Caco-2 (cell line): ENCODE measurements at regions not wholly inside any gene's neighbourhood (a gene's known extent, or its start where the extent isn't known, plus 50 kb on each side); places are given as distances from the start of the nearest gene placed in this dataset.
"Not testable (repeated sequence)": the region's sequence is repeated elsewhere in the genome, so short reads cannot be mapped to it uniquely, and the experiment has no call there.

Source experiments
- BruUV-seq: library from RNA; stranded (reverse); fragments of 400-500 nt; replicated peaks from 2 replicates; lab custom pipeline; 2021; lab: Mats Ljungman, UMichigan
- CTCF ChIA-PET: fragments of 300-600 bp; sonication (Branson Sonifier 250); formaldehyde crosslinking; loops from one replicate; lab custom pipeline; 2022; ENCODE audit warnings: antibody characterized with exemption; lab: Charles Lee
- POLR2A ChIA-PET: fragments of 300-600 bp; sonication (Branson Sonifier 250); formaldehyde crosslinking; loops from one replicate; lab custom pipeline; 2022; ENCODE audit warnings: antibody characterized with exemption; lab: Charles Lee
- DNase-seq, 2 experiments: peaks; one replicate each; pipeline versions ENCODE4 v3.0.0 to v3.0.0-alpha.2; 2020 to 2022
- H3K27me3 ChIP-seq: replicated peaks from 2 replicates; pipeline ENCODE4 v1.6.0; 2011; ENCODE audit warnings: low read length; ENCODE audit not compliant: control insufficient read depth, insufficient read depth
- H3K36me3 ChIP-seq: 2 replicates; pipeline ENCODE4 v1.5.1; 2011; ENCODE audit warnings: low read length; ENCODE audit not compliant: control insufficient read depth, insufficient read depth
- H3K4me1 ChIP-seq: fragments of 250-450 bp; sonication (Bioruptor Pico); 2 replicates; pipeline ENCODE4 v1.5.1; 2020; ENCODE audit warnings: mild to moderate bottlenecking
- H3K4me3 ChIP-seq: 2 replicates; pipeline ENCODE4 v1.5.1; 2011; ENCODE audit warnings: low read depth, mild to moderate bottlenecking, control low read depth, low read length
- H3K9me3 ChIP-seq: fragments of 250-450 bp; sonication (Bioruptor Pico); 2 replicates; pipeline ENCODE4 v1.5.1; 2020; ENCODE audit warnings: mild to moderate bottlenecking, moderate library complexity
- H3K27ac Mint-ChIP-seq: one replicate; pipeline ENCODE4 v1.8.0; 2022; ENCODE audit warnings: mixed read lengths; ENCODE audit not compliant: unreplicated experiment
- H3K27me3 Mint-ChIP-seq: one replicate; pipeline ENCODE4 v1.8.0; 2022; ENCODE audit warnings: mixed read lengths; ENCODE audit not compliant: insufficient read depth, unreplicated experiment
- H3K36me3 Mint-ChIP-seq: one replicate; pipeline ENCODE4 v1.8.0; 2022; ENCODE audit warnings: mild to moderate bottlenecking, mixed read lengths; ENCODE audit not compliant: insufficient read depth, unreplicated experiment
- H3K4me1 Mint-ChIP-seq: one replicate; pipeline ENCODE4 v1.8.0; 2022; ENCODE audit warnings: low read depth, mixed read lengths; ENCODE audit not compliant: unreplicated experiment
- H3K4me3 Mint-ChIP-seq: one replicate; pipeline ENCODE4 v1.8.0; 2022; ENCODE audit warnings: mild to moderate bottlenecking, moderate library complexity, mixed read lengths; ENCODE audit not compliant: unreplicated experiment
- H3K9me3 Mint-ChIP-seq: one replicate; pipeline ENCODE4 v1.8.0; 2022; ENCODE audit warnings: mixed read lengths; ENCODE audit not compliant: unreplicated experiment
- intact Hi-C: fragments of 100-400 bp; cut with micrococcal nuclease; formaldehyde crosslinking; loops from one replicate; pipeline ENCODE4 v1.10.0; 2022; ENCODE audit not compliant: unreplicated experiment
- TF ChIP-seq, protein P1 (sequence below), 2 experiments: fragments of 200-600 bp in 1 of 2; IDR thresholded peaks; 1 replicate in 1 of 2; 2 replicates in 1 of 2; pipeline versions ENCODE4 v1.5.1 to v1.8.0; 2011 to 2022; ENCODE audit warnings: antibody characterized with exemption in 1 of 2, control low read depth in 1 of 2, inconsistent platforms in 1 of 2, low read depth in 1 of 2, low read length in 1 of 2, mild to moderate bottlenecking in 1 of 2, moderate library complexity in 1 of 2; ENCODE audit not compliant: insufficient read depth in 1 of 2, severe bottlenecking in 1 of 2, unreplicated experiment in 1 of 2

DNA sequence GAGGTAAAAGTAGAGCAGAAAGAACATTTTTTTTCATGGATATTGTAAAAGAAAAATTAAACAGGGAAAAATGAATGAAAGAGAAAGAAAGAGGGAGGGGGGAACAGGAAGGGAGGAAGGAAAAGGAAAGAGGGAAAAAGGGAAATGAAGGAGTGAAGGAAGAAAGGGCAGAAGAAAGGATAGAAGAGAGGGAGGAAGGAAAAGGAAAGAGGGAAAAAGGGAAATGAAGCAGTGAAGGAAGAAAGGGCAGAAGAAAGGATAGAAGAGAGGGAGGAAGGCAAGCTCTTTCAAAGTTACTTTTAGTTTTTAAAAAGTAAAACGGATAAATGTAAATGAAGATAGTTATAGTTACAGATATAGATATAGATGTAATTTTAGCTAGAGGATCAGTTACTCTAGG is 1676.7 kb downstream of the MRPL39 start:
- Mint-ChIP-seq H3K9me3 (no peaks in the 10 kb centered on the region), H3K27ac (no peak overlapping the region), H3K27me3 (peaks cover 3% of the 10 kb centered on the region), H3K36me3 (no peaks in the 10 kb centered on the region), H3K4me1 (no peaks in the 10 kb centered on the region), H3K4me3 (no peak overlapping the region)
- no peaks in the 10 kb centered on the region for H3K4me1 ChIP-seq
- H3K36me3 ChIP-seq = no peaks in the 10 kb centered on the region
- no peak overlapping the region for H3K4me3 ChIP-seq
- H3K9me3 ChIP-seq = no peaks in the 10 kb centered on the region
- TF ChIP-seq, protein P1, sequence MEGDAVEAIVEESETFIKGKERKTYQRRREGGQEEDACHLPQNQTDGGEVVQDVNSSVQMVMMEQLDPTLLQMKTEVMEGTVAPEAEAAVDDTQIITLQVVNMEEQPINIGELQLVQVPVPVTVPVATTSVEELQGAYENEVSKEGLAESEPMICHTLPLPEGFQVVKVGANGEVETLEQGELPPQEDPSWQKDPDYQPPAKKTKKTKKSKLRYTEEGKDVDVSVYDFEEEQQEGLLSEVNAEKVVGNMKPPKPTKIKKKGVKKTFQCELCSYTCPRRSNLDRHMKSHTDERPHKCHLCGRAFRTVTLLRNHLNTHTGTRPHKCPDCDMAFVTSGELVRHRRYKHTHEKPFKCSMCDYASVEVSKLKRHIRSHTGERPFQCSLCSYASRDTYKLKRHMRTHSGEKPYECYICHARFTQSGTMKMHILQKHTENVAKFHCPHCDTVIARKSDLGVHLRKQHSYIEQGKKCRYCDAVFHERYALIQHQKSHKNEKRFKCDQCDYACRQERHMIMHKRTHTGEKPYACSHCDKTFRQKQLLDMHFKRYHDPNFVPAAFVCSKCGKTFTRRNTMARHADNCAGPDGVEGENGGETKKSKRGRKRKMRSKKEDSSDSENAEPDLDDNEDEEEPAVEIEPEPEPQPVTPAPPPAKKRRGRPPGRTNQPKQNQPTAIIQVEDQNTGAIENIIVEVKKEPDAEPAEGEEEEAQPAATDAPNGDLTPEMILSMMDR (IDR thresholded peaks at IDR 0.05; ENCODE audit: insufficient read depth in 1 of 2, low read depth in 1 of 2, low read length in 1 of 2, severe bottlenecking in 1 of 2, unreplicated experiment in 1 of 2) = no peak
- DNase-seq = no peak
- ChIA-PET POLR2A (no interaction called here), CTCF (no interaction called here)
- H3K27me3 ChIP-seq = no peaks in the 10 kb centered on the region
- intact Hi-C loops = no loop called here
- no TSS peak for BruUV-seq

DNA sequence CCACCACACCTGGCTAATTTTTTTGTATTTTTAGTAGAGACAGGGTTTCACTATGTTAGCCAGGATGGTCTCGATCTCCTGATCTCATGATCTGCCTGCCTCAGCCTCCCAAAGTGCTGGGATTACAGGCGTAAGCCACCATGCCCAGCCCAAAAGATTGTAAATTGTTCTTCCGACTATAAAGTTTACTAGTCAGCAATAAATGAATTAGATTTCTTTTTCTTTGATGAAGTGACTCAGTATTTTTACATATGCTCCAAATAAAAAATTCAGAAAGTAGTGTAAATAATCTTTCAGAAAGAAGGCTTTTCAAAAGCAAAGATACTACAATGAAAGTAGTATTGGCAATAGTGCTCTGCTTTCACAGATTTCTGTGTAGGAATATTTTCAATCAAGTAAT is 1680.9 kb downstream of the MRPL39 start:
- H3K9me3 Mint-ChIP-seq, intact Hi-C loops, POLR2A ChIA-PET, H3K4me1 ChIP-seq, H3K27me3 Mint-ChIP-seq, H3K9me3 ChIP-seq, H3K4me3 ChIP-seq, H3K27ac Mint-ChIP-seq, DNase-seq, BruUV-seq, H3K4me3 Mint-ChIP-seq, H3K36me3 ChIP-seq, H3K4me1 Mint-ChIP-seq, CTCF ChIA-PET, H3K36me3 Mint-ChIP-seq, H3K27me3 ChIP-seq: not testable (repeated sequence)

DNA sequence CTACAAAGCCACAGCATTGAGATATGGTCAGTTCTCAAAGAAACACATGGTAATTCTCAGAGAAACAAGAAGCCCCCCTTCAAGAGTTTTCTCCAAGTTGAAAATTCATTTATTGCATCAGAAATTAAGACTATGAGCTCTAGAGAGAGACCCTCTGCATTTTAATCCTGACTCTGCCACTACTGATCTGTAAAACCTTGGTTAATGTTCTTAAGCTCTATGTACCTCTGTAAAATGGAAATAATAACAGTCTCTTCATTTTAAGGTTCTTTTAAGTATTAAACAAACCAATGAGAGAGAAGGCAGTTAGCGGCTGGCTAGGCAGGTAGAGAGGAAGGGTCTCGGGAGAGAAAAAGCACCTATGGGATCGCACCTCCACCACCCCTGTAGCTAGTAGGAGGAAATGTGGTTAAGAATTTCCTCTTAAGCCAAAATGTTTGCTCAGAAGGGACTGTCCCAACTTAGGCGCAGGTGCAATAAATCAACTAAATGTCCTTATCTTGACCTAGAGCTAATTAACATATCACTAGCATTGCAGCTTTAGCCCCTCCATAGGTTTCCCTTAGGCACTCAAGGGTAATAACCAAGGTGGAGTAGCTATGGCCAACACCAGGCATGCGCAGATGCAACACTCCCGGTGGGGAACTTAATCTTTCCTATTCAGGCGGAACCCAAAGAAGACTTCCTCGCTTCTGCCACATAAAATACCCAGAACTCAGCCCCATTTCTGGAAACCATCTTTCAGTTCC is 1685.4 kb downstream of the MRPL39 start:
- H3K36me3 ChIP-seq = no peaks in the 10 kb centered on the region
- POLR2A ChIA-PET = no interaction called here
- Mint-ChIP-seq H3K27me3 (no peaks in the 10 kb centered on the region), H3K36me3 (no peaks in the 10 kb centered on the region), H3K4me1 (no peaks in the 10 kb centered on the region), H3K27ac (no peak overlapping the region), H3K4me3 (no peak overlapping the region), H3K9me3 (no peaks in the 10 kb centered on the region)
- H3K27me3 ChIP-seq = no peaks in the 10 kb centered on the region
- intact Hi-C loops = no loop called here
- DNase-seq = no peak
- TF ChIP-seq, protein P1 (IDR thresholded peaks at IDR 0.05; ENCODE audit: insufficient read depth in 1 of 2, low read depth in 1 of 2, low read length in 1 of 2, severe bottlenecking in 1 of 2, unreplicated experiment in 1 of 2) = no peak
- H3K4me3 ChIP-seq = no peak overlapping the region
- CTCF ChIA-PET = no interaction called here
- H3K4me1 ChIP-seq = no peaks in the 10 kb centered on the region
- H3K9me3 ChIP-seq = no peaks in the 10 kb centered on the region
- no TSS peak for BruUV-seq
